HCT116 (cell line): ENCODE measurements at regions not wholly inside any gene's neighbourhood (a gene's known extent, or its start where the extent isn't known, plus 50 kb on each side); places are given as distances from the start of the nearest gene placed in this dataset.

ENCODE experiments used
- ATAC-seq: fragments of 200-7000 bp; cut with Tn5 transposase; 2 replicates; pipeline ENCODE4 v1.9.1; 2020; ENCODE audit warnings: mild to moderate bottlenecking, moderate library complexity
- BruUV-seq: library from RNA; stranded (reverse); fragments of 400-500 nt; replicated peaks from 2 replicates; lab custom pipeline; 2021; lab: Mats Ljungman, UMichigan
- CTCF ChIA-PET: fragments of 300-600 bp; sonication (Branson Sonifier 250); formaldehyde crosslinking; loops from one replicate; lab custom pipeline; 2021; ENCODE audit warnings: antibody characterized with exemption; lab: Charles Lee
- POLR2A ChIA-PET: fragments of 300-600, 350-600 bp; sonication (Branson Sonifier 250); formaldehyde crosslinking; loops from one replicate; lab custom pipeline; 2021; ENCODE audit warnings: antibody characterized with exemption; lab: Charles Lee
- RAD21 ChIA-PET, 2 experiments: fragments of 300-600 bp; sonication (Branson Sonifier 250); formaldehyde crosslinking; loops; one replicate each; lab custom pipeline; 2023; ENCODE audit warnings: low total read pairs in 2 of 2; ENCODE audit not compliant: uncharacterized antibody in 2 of 2, unreplicated experiment in 2 of 2, low non-redundant PET in 1 of 2; lab: Charles Lee
- DNase-seq: peaks from one replicate; pipeline ENCODE4 v3.0.0-alpha.2; 2010; ENCODE audit warnings: low read depth, low spot score
- H2AFZ ChIP-seq: fragments of 200-600 bp; shearing (Covaris generic), sonication (generic); 2 replicates; pipeline ENCODE4 v1.6.1; 2017; ENCODE audit warnings: low read depth, mixed run types, mixed read lengths, antibody characterized with exemption, low read length; ENCODE audit not compliant: poor library complexity, severe bottlenecking
- H3K27ac ChIP-seq: 2 replicates; pipeline ENCODE4 v1.5.1; 2012; ENCODE audit warnings: low read depth, low read length
- H3K27me3 ChIP-seq: fragments of 200-600 bp; sonication (generic); 2 replicates; pipeline ENCODE4 v1.6.1; 2016; ENCODE audit warnings: mixed run types, low read length, mixed read lengths; ENCODE audit not compliant: insufficient read depth
- H3K36me3 ChIP-seq, 2 experiments: fragments of 200-500 bp in 1 of 2; fragments of 200-600 bp in 1 of 2; sonication (Bioruptor generic) in 1 of 2; sonication (generic) in 1 of 2; 2 replicates each; pipeline versions ENCODE4 v1.5.1 to v1.6.1; 2014 to 2016; ENCODE audit warnings: low read length in 2 of 2, inconsistent platforms in 1 of 2, mixed read lengths in 1 of 2, mixed run types in 1 of 2; ENCODE audit not compliant: insufficient read depth in 2 of 2, control insufficient read depth in 1 of 2
- H3K4me1 ChIP-seq, 2 experiments: fragments of 200-600 bp in 1 of 2; sonication (generic) in 1 of 2; 2 replicates each; pipeline versions ENCODE4 v1.5.1 to v1.6.1; 2012 to 2017; ENCODE audit warnings: low read length in 2 of 2, inconsistent platforms in 1 of 2, mild to moderate bottlenecking in 1 of 2, mixed read lengths in 1 of 2, mixed run types in 1 of 2, moderate library complexity in 1 of 2; ENCODE audit not compliant: insufficient read depth in 2 of 2, control insufficient read depth in 1 of 2
- H3K4me2 ChIP-seq: fragments of 200-600 bp; sonication (generic); 2 replicates; pipeline ENCODE4 v1.6.1; 2017; ENCODE audit warnings: mixed run types, low read length, mixed read lengths
- H3K4me3 ChIP-seq, 2 experiments: fragments of 200-600 bp in 1 of 2; sonication (generic) in 1 of 2; replicated peaks in 1 of 2; 2 replicates each; pipeline ENCODE4 v1.5.1; 2011 to 2016; ENCODE audit warnings: low read length in 2 of 2, control low read depth in 1 of 2, low read depth in 1 of 2, mild to moderate bottlenecking in 1 of 2, mixed read lengths in 1 of 2, mixed run types in 1 of 2
- H3K79me2 ChIP-seq: fragments of 200-600 bp; sonication (generic); 2 replicates; pipeline ENCODE4 v1.6.1; 2017; ENCODE audit warnings: mild to moderate bottlenecking, mixed run types, low read length, moderate library complexity, mixed read lengths; ENCODE audit not compliant: insufficient read depth
- H3K9ac ChIP-seq: fragments of 200-600 bp; sonication (generic); 2 replicates; pipeline ENCODE4 v1.6.1; 2016; ENCODE audit warnings: low read length, mixed read lengths
- H3K9me2 ChIP-seq: fragments of 200-600 bp; sonication (generic), shearing (Covaris generic); 2 replicates; pipeline ENCODE4 v1.6.1; 2017; ENCODE audit warnings: mixed run types, mild to moderate bottlenecking, moderate library complexity; ENCODE audit not compliant: insufficient read depth
- H3K9me3 ChIP-seq, 2 experiments: fragments of 200-500 bp in 1 of 2; fragments of 200-600 bp in 1 of 2; sonication (Bioruptor generic) in 1 of 2; sonication (generic) in 1 of 2; 2 replicates each; pipeline ENCODE4 v1.6.1; 2014 to 2017; ENCODE audit warnings: low read length in 2 of 2, mixed read lengths in 2 of 2, inconsistent platforms in 1 of 2, low read depth in 1 of 2, mild to moderate bottlenecking in 1 of 2, mixed run types in 1 of 2, moderate library complexity in 1 of 2; ENCODE audit not compliant: control insufficient read depth in 1 of 2, insufficient read depth in 1 of 2
- H4K20me1 ChIP-seq: fragments of 200-600 bp; sonication (generic), shearing (Covaris generic); 2 replicates; pipeline ENCODE4 v1.6.1; 2017; ENCODE audit warnings: mixed run types, mild to moderate bottlenecking, moderate library complexity; ENCODE audit not compliant: insufficient read depth
- CBX3 ChIP-seq: IDR thresholded peaks from 2 replicates; pipeline ENCODE4 v1.6.1; 2012; ENCODE audit warnings: low read depth
- CEBPB ChIP-seq: IDR thresholded peaks from 2 replicates; pipeline ENCODE4 v1.6.1; 2012; ENCODE audit warnings: low read depth
- ELF1 ChIP-seq: IDR thresholded peaks from 2 replicates; pipeline ENCODE4 v1.6.1; 2012; ENCODE audit warnings: low read depth, borderline replicate concordance
- FOSL1 ChIP-seq: IDR thresholded peaks from 2 replicates; pipeline ENCODE4 v1.6.1; 2012; ENCODE audit warnings: low read depth
- JUND ChIP-seq: IDR thresholded peaks from 2 replicates; pipeline ENCODE4 v1.6.1; 2012
- POLR2A ChIP-seq: IDR thresholded peaks from 2 replicates; pipeline ENCODE4 v1.7.0; 2011; ENCODE audit warnings: borderline replicate concordance; ENCODE audit not compliant: insufficient read depth, insufficient read length; ENCODE audit errors: extremely low read depth
- RAD21 ChIP-seq: IDR thresholded peaks from 2 replicates; pipeline ENCODE4 v1.6.1; 2012; ENCODE audit warnings: low read depth, mild to moderate bottlenecking
- REST ChIP-seq: IDR thresholded peaks from 2 replicates; pipeline ENCODE4 v1.6.1; 2012; ENCODE audit warnings: low read depth
- YY1 ChIP-seq: IDR thresholded peaks from 2 replicates; pipeline ENCODE4 v1.6.1; 2011; ENCODE audit warnings: low read length, low read depth, moderate library complexity, mild to moderate bottlenecking; ENCODE audit not compliant: insufficient replicate concordance; ENCODE audit errors: extremely low read depth
- ZNF274 ChIP-seq: fragments of 200-500 bp; sonication (Bioruptor generic); IDR thresholded peaks from 2 replicates; pipeline ENCODE4 v1.6.1; 2014; ENCODE audit warnings: mild to moderate bottlenecking, low read depth, low read length, inconsistent platforms
- intact Hi-C: fragments of 100-400 bp; cut with micrococcal nuclease; formaldehyde crosslinking; loops from 2 replicates; pipeline ENCODE4 v1.10.0; 2022

GRCh38 chrX:17986977-17987376, 125.9 kb upstream of the RAI2 start (continued):
- TF ChIP-seq CEBPB (no peak), YY1 (no peak)

GRCh38 chrX:17986440-17986839, 125.3 kb upstream of the RAI2 start:
- Histone ChIP-seq H3K9ac (no peak overlapping the region), H3K4me1 (no peaks in the 10 kb centered on the region), H2AFZ (no peak overlapping the region), H3K9me2 (no peaks in the 10 kb centered on the region), H3K4me2 (no peak overlapping the region), H4K20me1 (no peaks in the 10 kb centered on the region), H3K36me3 (no peaks in the 10 kb centered on the region), H3K79me2 (no peaks in the 10 kb centered on the region), H3K9me3 (no peaks in the 10 kb centered on the region), H3K27ac (no peak overlapping the region), H3K27me3 (peaks cover 7% of the 10 kb centered on the region), H3K4me3 (no peak overlapping the region)
- POLR2A ChIA-PET: no interaction called here
- TF ChIP-seq ELF1: no peak
- TF ChIP-seq RAD21: no peak
- TF ChIP-seq CBX3: no peak
- no peak for TF ChIP-seq JUND
- TF ChIP-seq ZNF274: no peak
- no peak for TF ChIP-seq POLR2A
- TF ChIP-seq FOSL1: no peak
- no peak for TF ChIP-seq REST
- CTCF ChIA-PET: no interaction called here
- RAD21 ChIA-PET: no interaction called here
- DNase-seq (no peak), ATAC-seq (no peak)
- BruUV-seq: no TSS peak
- intact Hi-C loops: no loop called here
